HepG2 (cell line): ENCODE measurements at regions not wholly inside any gene's neighbourhood (a gene's known extent, or its start where the extent isn't known, plus 50 kb on each side); places are given as distances from the start of the nearest gene placed in this dataset.

Experiments used
- ATAC-seq: fragments of 200-7000 bp; cut with Tn5 transposase; 3 replicates; pipeline ENCODE4 v1.9.1; 2020; ENCODE audit warnings: mild to moderate bottlenecking, moderate library complexity
- BruUV-seq: library from RNA; stranded (reverse); fragments of 400-500 nt; replicated peaks from 2 replicates; lab custom pipeline; 2021; lab: Mats Ljungman, UMichigan
- CTCF ChIA-PET: fragments of 300-600 bp; formaldehyde crosslinking; extraction: SDS; loops from one replicate; lab custom pipeline; 2021; ENCODE audit warnings: low total read pairs, inconsistent platforms, low intra/inter-chr PET ratio; lab: Yijun Ruan, JAX
- POLR2A ChIA-PET: fragments of 350-600 bp; sonication (Branson Sonifier 250); formaldehyde crosslinking; loops from one replicate; lab custom pipeline; 2020; ENCODE audit warnings: antibody characterized with exemption, inconsistent platforms; lab: Yijun Ruan, JAX
- DNase-seq: peaks from one replicate; pipeline ENCODE4 v3.0.0-alpha.2; 2015; ENCODE audit warnings: low spot score
- FAIRE-seq: peaks from 3 replicates; lab custom pipeline; 2011; peaks lifted over from hg19 to GRCh38; lab: Jason Lieb, UNC
- H2AFZ ChIP-seq: one replicate; pipeline ENCODE4 v1.6.1; 2011; ENCODE audit warnings: low read length, inconsistent platforms
- H3K27ac ChIP-seq: fragments of 300-600 bp; 3 replicates; pipeline ENCODE4 v1.8.0; 2011; ENCODE audit warnings: mixed run types, mild to moderate bottlenecking, mixed read lengths, low read length, inconsistent platforms; ENCODE audit not compliant: insufficient read depth; ENCODE audit errors: extremely low read length
- H3K27me3 ChIP-seq, 2 experiments: fragments of 200-600 bp in 1 of 2; 2 replicates in 1 of 2; 3 replicates in 1 of 2; pipeline versions ENCODE4 v1.6.0 to v1.8.0; 2011; ENCODE audit warnings: low read length in 2 of 2, mild to moderate bottlenecking in 2 of 2, moderate library complexity in 2 of 2, inconsistent platforms in 1 of 2; ENCODE audit not compliant: insufficient read depth in 2 of 2, control insufficient read depth in 1 of 2
- H3K36me3 ChIP-seq, 2 experiments: fragments of 200-600 bp in 1 of 2; replicated peaks in 1 of 2; 2 replicates in 1 of 2; 3 replicates in 1 of 2; pipeline versions ENCODE4 v1.5.1 to v1.8.0; 2011; ENCODE audit warnings: low read length in 2 of 2, inconsistent platforms in 1 of 2; ENCODE audit not compliant: insufficient read depth in 2 of 2, control insufficient read depth in 1 of 2
- H3K4me1 ChIP-seq: 2 replicates; pipeline ENCODE4 v1.5.1; 2012; ENCODE audit warnings: low read length, inconsistent platforms; ENCODE audit not compliant: insufficient read depth
- H3K4me2 ChIP-seq: 2 replicates; pipeline ENCODE4 v1.6.0; 2011; ENCODE audit warnings: low read depth, low read length, inconsistent platforms
- H3K4me3 ChIP-seq, 3 experiments: fragments of 200-600 bp in 1 of 3; sonication (generic), shearing (Covaris generic) in 1 of 3; replicated peaks in 1 of 3; 2 replicates each; pipeline ENCODE4 v1.5.1; 2011 to 2016; ENCODE audit warnings: low read length in 3 of 3, inconsistent platforms in 2 of 3, low read depth in 2 of 3, mild to moderate bottlenecking in 2 of 3, control low read depth in 1 of 3, mixed read lengths in 1 of 3; ENCODE audit not compliant: insufficient read depth in 1 of 3
- H3K79me2 ChIP-seq: one replicate; pipeline ENCODE4 v1.6.1; 2011; ENCODE audit warnings: low read length, inconsistent platforms; ENCODE audit not compliant: insufficient read depth
- H3K9ac ChIP-seq: 2 replicates; pipeline ENCODE4 v1.6.0; 2011; ENCODE audit warnings: mild to moderate bottlenecking, low read depth, low read length, inconsistent platforms; ENCODE audit not compliant: insufficient read depth
- H3K9me3 ChIP-seq: 2 replicates; pipeline ENCODE4 v1.5.1; 2012; ENCODE audit warnings: mild to moderate bottlenecking, low read length
- H4K20me1 ChIP-seq: 2 replicates; pipeline ENCODE4 v1.6.0; 2011; ENCODE audit warnings: inconsistent platforms, mild to moderate bottlenecking, low read length, moderate library complexity; ENCODE audit not compliant: insufficient read depth
- GATAD1 ChIP-seq: IDR thresholded peaks from 2 replicates; pipeline ENCODE4 v1.6.1; 2016; ENCODE audit warnings: missing genetic modification reagents, missing compliant biosample characterization
- HNF4A ChIP-seq: sonication (generic); formaldehyde crosslinking; IDR thresholded peaks from 2 replicates; pipeline ENCODE4 v1.4.0; 2020; ENCODE audit warnings: missing genetic modification reagents
- HOXA7 ChIP-seq: sonication (generic); formaldehyde crosslinking; IDR thresholded peaks from 2 replicates; pipeline ENCODE4 v1.8.1; 2022; ENCODE audit warnings: mild to moderate bottlenecking, missing genetic modification reagents, moderate library complexity
- HOXD1 ChIP-seq: sonication (generic); formaldehyde crosslinking; IDR thresholded peaks from 2 replicates; pipeline ENCODE4 v1.5.0; 2020; ENCODE audit warnings: missing genetic modification reagents
- MAFF ChIP-seq: IDR thresholded peaks from 2 replicates; pipeline ENCODE4 v1.6.1; 2011; ENCODE audit warnings: low read depth, low read length, improper control_type of control experiment
- MAFK ChIP-seq, 2 experiments: IDR thresholded peaks in 1 of 2; conservative IDR thresholded peaks in 1 of 2; 2 replicates each; pipeline ENCODE4 v1.6.1; 2011; ENCODE audit warnings: improper control_type of control experiment in 2 of 2, low read length in 2 of 2
- NFE2 ChIP-seq: sonication (generic); formaldehyde crosslinking; IDR thresholded peaks from 2 replicates; pipeline ENCODE4 v1.4.0; 2020; ENCODE audit warnings: missing genetic modification reagents
- PAX8 ChIP-seq: sonication (generic); formaldehyde crosslinking; IDR thresholded peaks from 2 replicates; pipeline ENCODE4 v1.8.0; 2022; ENCODE audit warnings: mild to moderate bottlenecking, missing genetic modification reagents, borderline replicate concordance
- RBAK ChIP-seq: sonication (generic); formaldehyde crosslinking; IDR thresholded peaks from 2 replicates; pipeline ENCODE4 v1.5.1; 2020; ENCODE audit warnings: mild to moderate bottlenecking, missing genetic modification reagents
- RCOR2 ChIP-seq: IDR thresholded peaks from 2 replicates; pipeline ENCODE4 v1.6.1; 2016; ENCODE audit warnings: missing biosample characterization, missing genetic modification reagents
- ZNF672 ChIP-seq: sonication (generic); formaldehyde crosslinking; IDR thresholded peaks from 2 replicates; pipeline ENCODE4 v1.8.1; 2022; ENCODE audit warnings: missing genetic modification reagents
- WGBS: methylation state at CpG from one replicate; pipeline ENCODE4 v1.1.6; 2017; ENCODE audit warnings: low lambda C conversion rate; 5-methylcytosine and 5-hydroxymethylcytosine counted together
- in situ Hi-C: cut with HindIII; loops from 2 replicates; pipeline ENCODE4 v1.10.0; 2017; ENCODE audit warnings: low pct_unique_long_range_greater_than_20kb; ENCODE audit not compliant: extremely low pct_ligation_motif_present
- intact Hi-C: fragments of 100-400 bp; cut with micrococcal nuclease; formaldehyde crosslinking; loops from one replicate; pipeline ENCODE4 v1.10.0; 2022; ENCODE audit not compliant: unreplicated experiment
- TF ChIP-seq, protein P1 (sequence below): sonication (generic); formaldehyde crosslinking; IDR thresholded peaks from 2 replicates; pipeline ENCODE4 v1.5.1; 2020; ENCODE audit warnings: mild to moderate bottlenecking, missing genetic modification reagents, borderline replicate concordance
- TF ChIP-seq, protein P2 (sequence below): sonication (generic); formaldehyde crosslinking; IDR thresholded peaks from 2 replicates; pipeline ENCODE4 v1.5.1; 2020; ENCODE audit warnings: missing genetic modification reagents, mild to moderate bottlenecking, borderline replicate concordance

DNA sequence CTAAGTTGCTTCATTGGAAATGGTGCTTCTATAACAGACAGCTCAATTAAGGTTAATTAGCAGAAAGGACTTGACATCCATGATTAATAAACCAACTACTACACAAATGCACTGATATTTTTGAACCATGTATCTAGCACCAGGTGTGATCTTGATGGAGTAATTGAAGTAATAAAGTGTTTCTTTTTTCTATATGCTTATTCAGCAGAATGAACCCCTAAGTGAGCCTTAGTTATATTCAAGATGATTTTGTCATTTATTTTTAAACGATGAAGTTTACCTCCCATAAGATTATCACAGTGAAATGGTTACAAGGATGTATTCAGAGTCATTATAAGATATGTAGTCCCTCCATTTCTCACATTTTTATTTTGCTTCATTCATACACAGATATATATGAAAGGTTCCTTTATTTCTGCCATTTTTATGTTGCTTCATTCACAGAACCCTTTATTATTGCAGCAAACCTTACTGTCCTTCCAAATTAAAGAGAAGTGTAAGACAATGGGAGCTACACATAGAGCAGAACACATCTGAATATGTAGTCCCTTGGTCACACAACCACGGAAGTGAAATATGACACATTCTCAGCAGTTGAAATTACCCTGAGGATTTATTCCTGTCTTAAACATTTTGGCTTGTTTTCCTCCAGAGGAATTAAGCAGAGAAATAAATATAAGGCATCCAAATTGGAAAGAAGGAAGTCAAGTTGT lies 295.0 kb downstream of the RAP2B start:
- POLR2A ChIA-PET: no interaction called here
- no TSS peak for BruUV-seq
- Histone ChIP-seq H4K20me1 (no peaks in the 10 kb centered on the region), H3K4me3 (no peak overlapping the region), H2AFZ (no peak overlapping the region), H3K4me2 (no peak overlapping the region), H3K79me2 (no peaks in the 10 kb centered on the region), H3K9ac (no peak overlapping the region), H3K9me3 (no peaks in the 10 kb centered on the region), H3K27ac (no peak overlapping the region), H3K4me1 (no peaks in the 10 kb centered on the region), H3K36me3 (no peaks in the 10 kb centered on the region), H3K27me3 (no peaks in the 10 kb centered on the region)
- DNase-seq: no peak
- TF ChIP-seq MAFK (conservative IDR thresholded peaks at IDR 0.05 in 1 of 2, IDR thresholded peaks at IDR 0.05 in 1 of 2; ENCODE audit: low read length in 2 of 2) (peak; percentile 24 to 71; a peak in 2 of 4 replicates), PAX8 (CRISPR knock-in tag) (no peak), MAFF (peak; percentile 67), HOXD1 (CRISPR knock-in tag) (no peak), HNF4A (CRISPR knock-in tag) (no peak), RBAK (CRISPR knock-in tag) (no peak), NFE2 (CRISPR knock-in tag) (no peak), ZNF672 (no peak)
- 4% methylated on average over 2 of the region's 2 CpGs for WGBS
- in situ Hi-C loops (no loop called here), intact Hi-C loops (no loop called here)
- CTCF ChIA-PET: no interaction called here
- FAIRE-seq: no peak
- no peak for ATAC-seq

DNA sequence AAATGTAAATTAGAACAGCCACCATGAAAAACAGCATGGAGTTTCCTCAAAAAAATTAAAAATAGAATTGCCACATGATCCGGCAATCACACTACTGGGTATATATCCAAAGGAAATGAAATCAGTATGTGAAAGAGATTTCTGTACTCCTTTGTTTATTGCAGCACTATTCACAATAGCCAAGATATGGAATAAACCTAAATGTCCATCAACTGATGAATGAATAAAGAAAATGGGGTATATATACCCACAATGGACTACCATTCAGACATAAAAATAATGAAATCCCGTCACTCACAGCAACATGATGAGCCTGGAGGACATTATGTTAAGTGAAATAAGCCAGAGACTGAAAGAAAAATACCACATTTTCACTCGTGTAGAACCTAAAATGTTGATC lies 296.9 kb downstream of the RAP2B start:
- H3K27me3 ChIP-seq: no peaks in the 10 kb centered on the region
- H3K4me2 ChIP-seq: no peak overlapping the region
- no TSS peak for BruUV-seq
- H4K20me1 ChIP-seq: no peaks in the 10 kb centered on the region
- POLR2A ChIA-PET: no interaction called here
- CTCF ChIA-PET: no interaction called here
- no peaks in the 10 kb centered on the region for H3K79me2 ChIP-seq
- H3K9ac ChIP-seq: no peak overlapping the region
- DNase-seq: no peak
- in situ Hi-C loops: no loop called here
- WGBS: 1% methylated on average over 3 of the region's 3 CpGs
- ATAC-seq: no peak
- no peaks in the 10 kb centered on the region for H3K36me3 ChIP-seq
- no peak overlapping the region for H3K27ac ChIP-seq
- intact Hi-C loops: no loop called here
- no peak overlapping the region for H2AFZ ChIP-seq
- no peak overlapping the region for H3K4me3 ChIP-seq
- FAIRE-seq: no peak
- no peaks in the 10 kb centered on the region for H3K9me3 ChIP-seq
- no peaks in the 10 kb centered on the region for H3K4me1 ChIP-seq
- TF ChIP-seq HOXA7 (CRISPR knock-in tag): no peak
- TF ChIP-seq, protein P1, sequence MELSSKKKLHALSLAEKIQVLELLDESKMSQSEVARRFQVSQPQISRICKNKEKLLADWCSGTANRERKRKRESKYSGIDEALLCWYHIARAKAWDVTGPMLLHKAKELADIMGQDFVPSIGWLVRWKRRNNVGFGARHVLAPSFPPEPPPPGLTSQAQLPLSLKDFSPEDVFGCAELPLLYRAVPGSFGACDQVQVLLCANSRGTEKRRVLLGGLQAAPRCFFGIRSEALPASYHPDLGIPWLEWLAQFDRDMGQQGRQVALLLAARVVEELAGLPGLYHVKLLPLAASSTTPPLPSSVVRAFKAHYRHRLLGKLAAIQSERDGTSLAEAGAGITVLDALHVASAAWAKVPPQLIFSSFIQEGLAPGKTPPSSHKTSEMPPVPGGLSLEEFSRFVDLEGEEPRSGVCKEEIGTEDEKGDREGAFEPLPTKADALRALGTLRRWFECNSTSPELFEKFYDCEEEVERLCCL (CRISPR knock-in tag): no peak
- no peak for TF ChIP-seq RCOR2 (CRISPR knock-in tag)
- TF ChIP-seq, protein P2, sequence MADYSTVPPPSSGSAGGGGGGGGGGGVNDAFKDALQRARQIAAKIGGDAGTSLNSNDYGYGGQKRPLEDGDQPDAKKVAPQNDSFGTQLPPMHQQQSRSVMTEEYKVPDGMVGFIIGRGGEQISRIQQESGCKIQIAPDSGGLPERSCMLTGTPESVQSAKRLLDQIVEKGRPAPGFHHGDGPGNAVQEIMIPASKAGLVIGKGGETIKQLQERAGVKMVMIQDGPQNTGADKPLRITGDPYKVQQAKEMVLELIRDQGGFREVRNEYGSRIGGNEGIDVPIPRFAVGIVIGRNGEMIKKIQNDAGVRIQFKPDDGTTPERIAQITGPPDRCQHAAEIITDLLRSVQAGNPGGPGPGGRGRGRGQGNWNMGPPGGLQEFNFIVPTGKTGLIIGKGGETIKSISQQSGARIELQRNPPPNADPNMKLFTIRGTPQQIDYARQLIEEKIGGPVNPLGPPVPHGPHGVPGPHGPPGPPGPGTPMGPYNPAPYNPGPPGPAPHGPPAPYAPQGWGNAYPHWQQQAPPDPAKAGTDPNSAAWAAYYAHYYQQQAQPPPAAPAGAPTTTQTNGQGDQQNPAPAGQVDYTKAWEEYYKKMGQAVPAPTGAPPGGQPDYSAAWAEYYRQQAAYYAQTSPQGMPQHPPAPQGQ: no peak
- TF ChIP-seq GATAD1 (CRISPR knock-in tag): no peak
